Dedifferentiated amniotic fluid mesenchymal stem cell (primary cell): ENCODE measurements at regions not wholly inside any gene's neighbourhood (a gene's known extent, or its start where the extent isn't known, plus 50 kb on each side); places are given as distances from the start of the nearest gene placed in this dataset.

Experiments
- DNase-seq: peaks from one replicate; pipeline ENCODE4 v3.0.0-alpha.2; 2016; ENCODE audit errors: extremely low spot score

GRCh38 chr1:208640295-208640694, 396.1 kb upstream of the PLXNA2 start:
- DNase-seq: no peak

- no peak for DNase-seq
Observed at GRCh38 chr1:208641579-208642280, 397.5 kb upstream of the PLXNA2 start.

GRCh38 chr1:208643005-208643597, 398.9 kb upstream of the PLXNA2 start:
- no peak for DNase-seq

- DNase-seq: no peak
Observed at GRCh38 chr1:208644401-208645160, 400.4 kb upstream of the PLXNA2 start.

- no peak for DNase-seq
Observed at GRCh38 chr1:208646431-208646830, 402.2 kb upstream of the PLXNA2 start.

- no peak for DNase-seq
Observed at GRCh38 chr1:208648146-208648545, 404.0 kb upstream of the PLXNA2 start.

GRCh38 chr1:208652296-208653160, 408.3 kb upstream of the PLXNA2 start:
- DNase-seq: peak; percentile 66

- DNase-seq: no peak
Observed at GRCh38 chr1:208653426-208653825, 409.2 kb upstream of the PLXNA2 start.

GRCh38 chr1:208654241-208654640, 410.1 kb upstream of the PLXNA2 start:
- DNase-seq: no peak

GRCh38 chr1:208665936-208666335, 421.8 kb upstream of the PLXNA2 start:
- DNase-seq: no peak

- no peak for DNase-seq
Observed at GRCh38 chr1:208668991-208669390, 424.8 kb upstream of the PLXNA2 start.

- no peak for DNase-seq
Observed at GRCh38 chr1:208670778-208671177, 426.6 kb upstream of the PLXNA2 start.

GRCh38 chr1:208681878-208682663, 437.9 kb upstream of the PLXNA2 start:
- no peak for DNase-seq

GRCh38 chr1:208682664-208683013, 438.5 kb upstream of the PLXNA2 start:
- no peak for DNase-seq

GRCh38 chr1:208683141-208683540, 439.0 kb upstream of the PLXNA2 start:
- DNase-seq: no peak

GRCh38 chr1:208684192-208684591, 440.0 kb upstream of the PLXNA2 start:
- no peak for DNase-seq

- DNase-seq: no peak
Observed at GRCh38 chr1:208686592-208686991, 442.4 kb upstream of the PLXNA2 start.

- no peak for DNase-seq
Observed at GRCh38 chr1:208688656-208689315, 444.6 kb upstream of the PLXNA2 start.

GRCh38 chr1:208691012-208691411, 446.8 kb upstream of the PLXNA2 start:
- DNase-seq: no peak

GRCh38 chr1:208709981-208710380, 465.8 kb upstream of the PLXNA2 start:
- DNase-seq: no peak

- no peak for DNase-seq
Observed at GRCh38 chr1:208714323-208714722, 470.1 kb upstream of the PLXNA2 start.
